Gastroesophageal sphincter (tissue), 4 donors: ENCODE measurements at regions not wholly inside any gene's neighbourhood (a gene's known extent, or its start where the extent isn't known, plus 50 kb on each side); places are given as distances from the start of the nearest gene placed in this dataset.
A peak's percentile ranks its signal among the peaks of the same experiment; 100 is the strongest.

Experiments used
- ATAC-seq: fragments of 150-250 bp; one replicate; pipeline ENCODE4 v1.9.1; 2016; ENCODE audit warnings: mild to moderate bottlenecking, moderate library complexity
- H3K27ac ChIP-seq, 4 donors: fragments of 200-600 bp; sonication (generic) in 3 of 4; 1 replicate in 3 of 4; 2 replicates in 1 of 4; pipeline ENCODE4 v1.5.1; 2016 to 2019
- H3K27me3 ChIP-seq: fragments of 200-600 bp; sonication (generic); one replicate; pipeline ENCODE4 v1.5.1; 2019
- H3K36me3 ChIP-seq, 2 donors: fragments of 200-600 bp; sonication (generic); one replicate each; pipeline ENCODE4 v1.5.1; 2019; ENCODE audit warnings: control low read depth in 1 of 2
- H3K4me1 ChIP-seq, 3 donors: fragments of 200-600 bp; sonication (generic); 1 replicate in 2 of 3; 2 replicates in 1 of 3; pipeline ENCODE4 v1.5.1; 2016 to 2019; ENCODE audit warnings: control low read depth in 2 of 3
- H3K4me3 ChIP-seq, 2 donors: fragments of 200-600 bp; sonication (generic); one replicate each; pipeline ENCODE4 v1.5.1; 2019; ENCODE audit warnings: mild to moderate bottlenecking in 1 of 2, moderate library complexity in 1 of 2
- H3K9me3 ChIP-seq, 3 donors: fragments of 200-600 bp; sonication (generic); one replicate each; pipeline ENCODE4 v1.5.1; 2017 to 2019; ENCODE audit warnings: control low read depth in 2 of 3
- EP300 ChIP-seq: sonication (generic); formaldehyde crosslinking; IDR thresholded peaks from one replicate; pipeline ENCODE4 v1.6.1; 2017; ENCODE audit warnings: antibody characterized with exemption, mild to moderate bottlenecking
- POLR2A ChIP-seq, 2 donors: fragments of 450-650 bp; IDR thresholded peaks; one replicate each; pipeline ENCODE4 v1.6.1; 2017; ENCODE audit warnings: antibody characterized with exemption in 2 of 2, mild to moderate bottlenecking in 2 of 2, moderate library complexity in 1 of 2
- POLR2AphosphoS5 ChIP-seq: sonication (generic); formaldehyde crosslinking; IDR thresholded peaks from one replicate; pipeline ENCODE4 v1.6.1; 2017; ENCODE audit warnings: antibody characterized with exemption
- WGBS, 2 donors: methylation state at CpG; one replicate each; pipeline ENCODE4 v1.1.5; 2018; ENCODE audit warnings: low coverage in 1 of 2; 5-methylcytosine and 5-hydroxymethylcytosine counted together
- TF ChIP-seq, protein P1 (sequence below), 4 experiments: fragments of 200-600 bp in 2 of 4; fragments of 450-650 bp in 2 of 4; sonication (generic) in 1 of 4; IDR thresholded peaks; one replicate each; pipeline ENCODE4 v1.5.1; 2017 to 2019; ENCODE audit warnings: antibody characterized with exemption in 4 of 4, mild to moderate bottlenecking in 2 of 4, moderate library complexity in 2 of 4

DNA sequence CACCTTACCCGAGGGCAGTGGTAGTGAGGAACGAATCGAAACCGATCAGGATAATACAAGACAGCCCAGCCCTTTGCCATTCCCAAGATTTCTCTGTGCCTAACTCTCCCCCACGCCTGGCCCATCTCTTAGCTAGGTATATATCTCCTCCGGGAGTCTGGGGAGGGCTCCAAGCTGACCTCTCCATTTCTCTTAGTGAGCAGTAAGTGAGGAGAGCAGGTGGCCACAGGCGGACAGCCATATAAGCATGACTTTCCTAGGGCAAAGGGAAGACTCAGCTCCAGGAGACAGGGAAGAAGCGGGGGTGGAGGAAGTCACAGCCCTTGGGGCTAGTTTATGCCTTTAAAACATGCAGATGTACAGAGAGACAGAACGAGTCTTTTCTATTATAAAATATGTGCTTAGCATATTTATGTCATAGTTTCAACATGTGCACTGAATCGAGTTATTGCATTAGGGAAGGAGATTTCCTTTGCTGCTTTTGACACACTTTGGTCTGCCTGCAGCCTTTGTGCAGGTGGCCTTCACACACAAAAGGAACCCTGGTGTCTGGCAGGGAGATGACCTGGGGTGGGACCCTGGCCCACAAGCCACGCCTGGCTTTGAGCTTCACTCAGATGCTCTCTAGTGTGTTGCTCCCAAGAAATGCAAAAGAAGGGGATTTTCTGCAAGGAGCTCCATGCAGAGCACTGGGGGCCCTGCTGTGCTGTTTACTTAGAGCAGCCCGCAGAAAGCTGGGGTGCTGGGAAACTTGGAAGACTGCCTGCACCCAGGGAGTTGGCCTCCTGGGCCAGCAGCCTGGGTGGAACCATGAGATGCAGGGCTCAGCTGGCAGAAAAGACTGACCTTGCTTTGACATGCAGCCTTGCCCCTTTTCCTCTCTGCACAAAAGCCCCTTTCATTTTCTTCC is 613.3 kb downstream of the BCOR start:
- TF ChIP-seq POLR2AphosphoS5 (no peak), POLR2A (IDR thresholded peaks at IDR 0.05) (no peak), EP300 (no peak)
- TF ChIP-seq, protein P1, sequence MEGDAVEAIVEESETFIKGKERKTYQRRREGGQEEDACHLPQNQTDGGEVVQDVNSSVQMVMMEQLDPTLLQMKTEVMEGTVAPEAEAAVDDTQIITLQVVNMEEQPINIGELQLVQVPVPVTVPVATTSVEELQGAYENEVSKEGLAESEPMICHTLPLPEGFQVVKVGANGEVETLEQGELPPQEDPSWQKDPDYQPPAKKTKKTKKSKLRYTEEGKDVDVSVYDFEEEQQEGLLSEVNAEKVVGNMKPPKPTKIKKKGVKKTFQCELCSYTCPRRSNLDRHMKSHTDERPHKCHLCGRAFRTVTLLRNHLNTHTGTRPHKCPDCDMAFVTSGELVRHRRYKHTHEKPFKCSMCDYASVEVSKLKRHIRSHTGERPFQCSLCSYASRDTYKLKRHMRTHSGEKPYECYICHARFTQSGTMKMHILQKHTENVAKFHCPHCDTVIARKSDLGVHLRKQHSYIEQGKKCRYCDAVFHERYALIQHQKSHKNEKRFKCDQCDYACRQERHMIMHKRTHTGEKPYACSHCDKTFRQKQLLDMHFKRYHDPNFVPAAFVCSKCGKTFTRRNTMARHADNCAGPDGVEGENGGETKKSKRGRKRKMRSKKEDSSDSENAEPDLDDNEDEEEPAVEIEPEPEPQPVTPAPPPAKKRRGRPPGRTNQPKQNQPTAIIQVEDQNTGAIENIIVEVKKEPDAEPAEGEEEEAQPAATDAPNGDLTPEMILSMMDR (IDR thresholded peaks at IDR 0.05), result no peak
- Histone ChIP-seq H3K27ac (no peak overlapping the region), H3K4me3 (no peak overlapping the region), H3K27me3 (no peaks in the 10 kb centered on the region), H3K36me3 (no peaks in the 10 kb centered on the region), H3K9me3 (no peaks in the 10 kb centered on the region), H3K4me1 (no peaks in the 10 kb centered on the region)
- WGBS, 2 donors, result 20 to 65% methylated on average over 1 to 4 of the region's 12 CpGs
- ATAC-seq, result no peak

DNA sequence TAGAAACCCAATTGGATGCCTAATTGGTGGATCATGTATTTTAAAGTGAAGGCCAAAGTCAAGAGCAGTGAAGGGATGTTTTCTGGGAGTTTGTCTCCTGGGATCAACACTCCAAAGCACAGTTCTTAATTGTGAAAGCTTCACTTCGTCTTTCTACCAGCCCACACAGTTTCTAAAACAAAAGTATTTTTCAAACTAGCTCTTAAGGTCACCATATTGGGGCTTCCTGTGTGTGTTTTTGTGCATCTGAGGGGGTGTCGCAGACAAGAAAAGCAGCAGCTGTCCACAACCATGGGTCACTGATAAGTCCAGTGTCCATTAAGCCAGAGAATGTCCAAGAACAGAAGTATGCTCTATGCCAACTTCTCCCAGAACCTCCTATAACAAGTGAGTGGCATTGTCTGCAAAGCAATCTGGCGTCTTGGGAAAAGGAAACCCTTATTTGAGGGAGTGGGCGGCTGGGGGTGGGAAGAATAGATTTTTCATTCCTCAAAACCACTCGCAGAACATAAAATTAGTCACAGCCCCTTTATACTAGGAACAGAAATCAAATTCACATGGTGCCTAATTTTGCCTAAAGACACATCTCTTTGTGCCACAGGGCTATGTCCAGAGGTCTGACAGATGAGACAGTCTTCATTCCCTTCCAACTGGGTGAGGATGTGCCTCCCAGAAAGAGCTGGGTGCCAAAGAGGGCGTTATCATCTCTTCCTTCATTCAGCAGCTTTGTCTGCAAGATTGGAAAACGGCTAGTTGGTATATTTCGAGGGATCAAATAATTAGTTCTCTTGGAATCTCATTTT is 610.4 kb downstream of the BCOR start:
- no peaks in the 10 kb centered on the region for H3K9me3 ChIP-seq
- WGBS, 2 donors, result 43 to 63% methylated on average over 4 to 8 of the region's 8 CpGs
- TF ChIP-seq EP300, result no peak
- no peak for TF ChIP-seq POLR2AphosphoS5
- TF ChIP-seq, protein P1 (IDR thresholded peaks at IDR 0.05), result no peak
- no peak for TF ChIP-seq POLR2A (IDR thresholded peaks at IDR 0.05)
- no peak overlapping the region for H3K27ac ChIP-seq
- no peak overlapping the region for H3K4me3 ChIP-seq
- no peaks in the 10 kb centered on the region for H3K4me1 ChIP-seq
- no peak for ATAC-seq
- H3K27me3 ChIP-seq, result no peaks in the 10 kb centered on the region
- H3K36me3 ChIP-seq, result no peaks in the 10 kb centered on the region

- H3K27me3 ChIP-seq, result no peaks in the 10 kb centered on the region
- H3K36me3 ChIP-seq, result no peaks in the 10 kb centered on the region
- no peaks in the 10 kb centered on the region for H3K4me1 ChIP-seq
- no peak overlapping the region for H3K27ac ChIP-seq
- ATAC-seq, result no peak
- WGBS, 2 donors, result 66 to 72% methylated on average over 3 of the region's 4 CpGs
- H3K4me3 ChIP-seq, result no peak overlapping the region
- no peak for TF ChIP-seq EP300
- TF ChIP-seq, protein P1 (IDR thresholded peaks at IDR 0.05), result no peak
- TF ChIP-seq POLR2A (IDR thresholded peaks at IDR 0.05), result no peak
- no peak for TF ChIP-seq POLR2AphosphoS5
- H3K9me3 ChIP-seq, result no peaks in the 10 kb centered on the region
These were observed 609.8 kb downstream of the BCOR start for GRCh38 chrX:39487969-39488330.

- 53 to 56% methylated on average over 5 to 8 of the region's 10 CpGs for WGBS, 2 donors
- H3K4me3 ChIP-seq, result no peak overlapping the region
- no peaks in the 10 kb centered on the region for H3K36me3 ChIP-seq
- no peak for ATAC-seq
- no peaks in the 10 kb centered on the region for H3K27me3 ChIP-seq
- H3K27ac ChIP-seq, result peak overlapping the region in 3 of 4 donors; percentile 20 to 50 (median 38)
- TF ChIP-seq POLR2A (IDR thresholded peaks at IDR 0.05) (no peak), POLR2AphosphoS5 (peak; percentile 57)
- H3K9me3 ChIP-seq, result no peaks in the 10 kb centered on the region
- H3K4me1 ChIP-seq, result no peaks in the 10 kb centered on the region
These were observed 606.0 kb downstream of the BCOR start for GRCh38 chrX:39491548-39492297.
